Suppressor macrophage (primary cell): ENCODE measurements at regions not wholly inside any gene's neighbourhood (a gene's known extent, or its start where the extent isn't known, plus 50 kb on each side); places are given as distances from the start of the nearest gene placed in this dataset.

Source experiments
- DNase-seq, 4 experiments: peaks; one replicate each; pipeline ENCODE4 v3.0.0-alpha.2; 2020 to 2022

DNA sequence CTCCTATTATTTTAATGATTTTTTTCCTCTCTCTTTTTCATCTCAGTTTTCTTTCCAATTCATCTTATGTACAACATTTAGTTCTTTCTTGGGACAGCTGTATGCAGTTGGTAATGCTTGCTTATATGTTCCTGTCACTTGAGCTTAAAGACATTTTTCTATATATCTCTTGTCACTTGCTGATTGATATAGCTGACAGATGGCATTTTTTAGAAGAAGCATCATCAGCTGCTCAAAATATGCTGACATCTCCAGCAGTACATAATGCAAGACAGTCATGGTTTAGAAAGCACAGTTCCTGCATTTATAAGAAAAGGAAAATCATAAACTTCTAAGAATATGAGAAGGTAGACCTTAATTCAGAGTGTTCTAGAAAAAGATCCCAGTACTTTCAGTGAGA lies 56.5 kb downstream of the DCAF8L1 start:
- DNase-seq = peak in 1 of 4 experiments; percentile 6

DNA sequence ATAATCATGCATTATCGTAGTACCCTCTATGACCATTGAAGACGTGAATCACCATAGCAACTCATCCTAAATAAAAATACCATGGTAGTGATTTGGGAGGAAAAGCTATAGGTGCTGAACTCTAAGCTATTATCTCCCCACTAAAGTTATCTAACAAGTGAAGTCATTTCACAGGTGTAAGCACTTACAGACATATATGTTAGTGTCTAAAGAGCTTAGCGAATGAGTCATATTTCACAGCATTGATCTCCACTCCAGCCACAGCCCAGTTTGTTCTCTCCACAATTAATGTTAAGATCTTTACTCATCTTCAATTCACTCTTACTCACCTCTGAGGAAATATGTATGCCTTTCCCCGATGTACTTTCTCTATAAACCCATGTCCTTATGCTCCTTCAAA lies 57.0 kb downstream of the DCAF8L1 start:
- no peak for DNase-seq

DNA sequence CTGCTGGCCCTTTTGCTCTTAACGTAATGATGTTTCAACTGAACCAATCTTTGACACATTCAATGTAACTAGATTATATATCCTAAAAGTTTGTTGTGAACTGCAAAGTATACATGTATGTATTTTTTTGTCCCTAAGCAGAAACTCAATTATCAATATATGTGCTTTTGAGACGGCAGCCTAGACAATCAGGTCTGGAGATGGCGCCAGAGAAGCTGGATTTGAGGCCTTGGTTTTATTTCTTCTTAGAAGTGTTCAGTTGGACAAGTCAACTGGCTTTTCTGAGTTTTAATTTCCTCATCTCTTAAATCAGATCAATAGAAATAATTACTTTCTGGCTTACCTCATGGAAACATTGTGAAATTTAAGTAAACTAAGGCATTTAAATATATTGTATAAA lies 62.5 kb downstream of the DCAF8L1 start:
- peak; percentile 5 to 42 (median 20) for DNase-seq

DNA sequence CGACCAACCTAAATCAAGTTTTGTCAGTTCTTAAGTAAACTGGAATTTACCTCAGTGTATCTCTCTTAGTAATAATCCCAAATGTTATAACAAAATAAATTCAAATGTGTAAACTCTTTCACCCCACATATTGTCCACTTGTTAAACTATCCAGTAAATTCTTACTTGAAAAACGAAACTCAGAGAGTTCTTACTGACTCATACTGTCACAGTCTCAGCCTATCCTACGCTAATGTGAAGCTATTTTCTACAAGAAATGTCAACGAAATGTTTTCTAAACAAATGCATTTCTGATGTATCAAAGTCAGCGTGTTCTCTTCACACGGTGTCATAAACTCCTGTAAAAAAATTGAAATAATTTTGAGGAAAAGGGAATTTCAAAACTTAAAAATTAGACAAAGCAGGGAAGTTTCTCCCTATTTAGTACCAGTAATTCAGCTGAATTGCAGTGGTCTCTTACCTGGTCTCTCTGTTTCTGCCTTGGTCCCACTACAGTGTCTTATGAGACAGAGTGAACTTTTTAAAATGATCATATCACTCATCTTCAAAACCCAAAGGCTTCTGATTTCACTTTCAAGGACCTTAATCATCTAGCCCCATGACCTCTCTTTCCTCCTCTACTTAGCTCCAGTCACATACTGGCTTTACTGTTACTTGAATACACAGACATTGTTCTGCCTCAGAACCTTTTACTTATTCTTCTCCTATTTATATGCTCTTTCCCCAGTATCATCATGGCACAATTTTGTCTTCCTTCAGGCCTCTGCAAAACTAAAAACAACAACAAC lies 63.3 kb downstream of the DCAF8L1 start:
- no peak for DNase-seq

DNA sequence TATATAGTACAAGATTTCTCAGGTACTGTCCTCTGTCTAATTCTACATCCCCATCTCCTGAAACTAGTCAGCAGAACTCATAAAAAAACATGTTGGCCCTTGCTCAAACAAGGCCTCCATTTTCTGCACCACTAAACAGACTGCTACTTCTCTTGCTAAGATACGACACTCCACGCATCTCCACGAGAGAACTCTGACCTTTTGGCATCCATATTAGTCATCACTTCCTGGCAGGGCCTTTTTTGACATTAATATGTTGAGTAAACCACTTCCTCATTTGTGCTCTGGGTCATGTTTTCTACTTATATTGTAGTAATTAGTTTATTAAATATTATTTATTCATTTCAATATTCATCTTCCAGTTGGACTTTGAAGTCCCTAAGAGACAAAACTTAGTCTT lies 65.6 kb downstream of the DCAF8L1 start:
- peak; percentile 38 to 80 (median 62) for DNase-seq

DNA sequence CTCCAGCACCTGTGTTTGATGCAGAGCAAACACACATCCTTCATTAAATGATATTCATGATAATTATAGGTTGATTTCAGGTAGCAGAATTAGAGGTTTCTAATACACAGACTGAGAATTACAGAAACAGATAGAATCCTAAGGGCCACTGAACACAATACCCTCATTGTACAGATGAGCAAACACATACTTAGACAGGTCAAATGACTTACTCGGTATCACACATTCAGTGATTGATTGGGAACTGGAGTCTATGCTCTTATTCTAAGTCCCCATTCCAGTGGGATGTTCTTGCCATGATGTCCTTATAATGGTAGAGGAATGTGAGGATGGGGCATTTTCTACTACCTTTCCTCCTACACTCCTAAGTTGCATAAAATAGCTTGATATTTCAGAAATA lies 70.8 kb downstream of the DCAF8L1 start:
- DNase-seq = no peak

DNA sequence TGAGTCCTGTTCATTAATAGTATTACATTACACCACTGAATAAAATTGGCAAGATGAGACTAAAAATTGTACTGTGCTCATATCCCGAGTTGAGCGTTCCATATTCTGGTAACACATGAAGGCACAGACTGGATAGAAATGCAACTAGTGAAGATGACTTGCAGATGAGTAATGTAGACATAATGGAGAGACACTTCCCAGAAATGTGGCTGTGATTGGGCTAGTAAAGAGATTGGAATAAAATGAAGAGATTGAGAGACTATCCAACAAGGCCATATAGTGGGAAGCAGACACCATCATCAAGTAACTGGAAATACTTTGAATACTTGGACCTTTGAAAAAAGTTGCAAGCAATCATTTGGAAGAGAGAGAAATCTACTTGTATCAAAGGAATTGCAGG lies 77.3 kb downstream of the DCAF8L1 start:
- no peak for DNase-seq

DNA sequence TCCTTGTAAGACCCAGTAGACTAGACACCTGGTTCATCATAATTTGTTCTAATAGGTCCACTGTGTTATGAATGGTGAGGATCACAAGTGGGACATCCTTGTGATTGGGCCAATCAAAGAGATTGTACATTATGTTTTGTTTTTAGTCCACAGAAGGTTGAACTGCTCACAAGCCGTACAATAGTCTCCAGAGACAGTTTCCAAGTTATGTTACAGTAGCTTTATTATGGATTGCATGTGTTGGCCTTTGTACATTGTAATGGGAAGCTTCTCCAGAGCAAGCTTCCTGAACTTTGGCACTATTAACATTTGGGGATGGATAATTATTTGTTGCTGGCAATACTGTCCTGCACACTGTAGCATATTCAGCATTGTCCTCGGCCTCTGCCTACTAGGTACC lies 86.1 kb downstream of the MAGEB10 start:
- DNase-seq = no peak

DNA sequence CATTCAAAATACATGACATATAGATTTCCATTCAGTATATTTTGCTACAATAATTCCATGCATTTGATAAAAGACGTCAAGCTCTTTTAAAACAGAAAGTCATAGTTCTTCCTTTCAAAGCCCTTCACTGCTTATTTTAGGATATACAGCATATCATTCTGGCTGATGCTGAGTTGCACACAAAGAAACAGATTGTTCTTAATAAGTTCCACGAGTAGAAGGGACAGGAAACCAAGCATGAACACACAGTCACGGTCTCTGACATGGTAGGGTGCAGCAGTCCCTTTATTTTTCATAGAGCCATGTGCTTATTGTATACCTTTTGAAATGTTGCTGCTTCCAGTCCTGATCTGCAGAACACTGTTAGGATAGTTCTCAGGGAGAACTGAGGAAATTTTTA lies 85.4 kb downstream of the MAGEB10 start:
- no peak for DNase-seq

DNA sequence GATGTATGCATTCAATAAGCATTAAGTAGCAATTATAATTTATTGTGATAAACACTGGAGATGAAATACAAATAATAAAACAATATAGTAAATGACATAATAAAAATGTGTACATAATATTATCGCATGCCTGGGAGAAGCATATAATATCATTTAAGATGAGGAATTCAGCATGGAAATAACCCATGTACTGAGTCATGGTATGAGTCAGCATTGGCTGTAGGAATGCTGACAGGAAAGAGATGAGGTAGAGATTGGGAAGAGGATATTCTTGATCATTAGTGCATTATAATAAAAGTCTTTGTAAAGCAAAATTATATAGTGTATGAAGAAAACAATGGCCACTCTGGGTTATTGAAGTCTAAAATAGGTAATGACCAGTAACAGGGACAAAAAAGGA lies 82.8 kb downstream of the MAGEB10 start:
- DNase-seq = no peak

DNA sequence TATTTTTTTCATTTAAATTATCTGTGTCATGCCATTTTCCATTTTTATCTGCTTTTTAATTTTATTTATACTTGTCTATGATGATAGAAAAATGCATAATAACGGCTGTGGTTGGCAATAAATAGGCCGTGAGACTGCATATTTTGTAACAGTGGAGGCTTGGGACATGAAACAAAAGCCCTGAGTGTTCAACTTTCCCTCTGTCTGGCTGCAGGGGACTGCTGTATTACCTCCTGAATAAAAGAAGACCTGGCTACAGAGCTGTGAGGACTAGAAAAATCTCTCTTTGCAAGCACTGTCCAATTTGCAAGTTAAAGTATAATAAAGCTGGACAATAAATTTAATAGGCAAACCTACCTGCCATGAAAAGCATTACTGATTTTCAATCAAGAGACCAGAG lies 82.1 kb downstream of the MAGEB10 start:
- DNase-seq = no peak

DNA sequence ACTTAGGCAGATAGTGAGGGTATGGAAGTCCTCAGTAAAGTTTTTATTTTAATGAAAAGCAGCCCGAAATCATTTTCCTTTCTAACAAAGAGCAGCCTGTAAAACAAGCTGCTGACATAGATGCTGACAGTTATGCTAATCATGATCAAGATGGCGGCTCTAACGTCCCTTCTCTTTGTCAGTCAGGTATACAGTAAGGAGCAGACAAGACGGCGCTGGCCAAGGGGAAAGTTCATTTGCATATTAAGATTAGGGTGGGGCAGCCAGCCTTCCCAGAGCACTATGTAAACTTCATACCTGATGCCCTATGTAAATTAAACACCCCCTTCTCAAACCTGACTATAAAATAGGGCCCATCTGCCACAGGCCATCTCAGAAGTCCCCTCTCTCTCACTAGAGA lies 76.9 kb downstream of the MAGEB10 start:
- DNase-seq = no peak

DNA sequence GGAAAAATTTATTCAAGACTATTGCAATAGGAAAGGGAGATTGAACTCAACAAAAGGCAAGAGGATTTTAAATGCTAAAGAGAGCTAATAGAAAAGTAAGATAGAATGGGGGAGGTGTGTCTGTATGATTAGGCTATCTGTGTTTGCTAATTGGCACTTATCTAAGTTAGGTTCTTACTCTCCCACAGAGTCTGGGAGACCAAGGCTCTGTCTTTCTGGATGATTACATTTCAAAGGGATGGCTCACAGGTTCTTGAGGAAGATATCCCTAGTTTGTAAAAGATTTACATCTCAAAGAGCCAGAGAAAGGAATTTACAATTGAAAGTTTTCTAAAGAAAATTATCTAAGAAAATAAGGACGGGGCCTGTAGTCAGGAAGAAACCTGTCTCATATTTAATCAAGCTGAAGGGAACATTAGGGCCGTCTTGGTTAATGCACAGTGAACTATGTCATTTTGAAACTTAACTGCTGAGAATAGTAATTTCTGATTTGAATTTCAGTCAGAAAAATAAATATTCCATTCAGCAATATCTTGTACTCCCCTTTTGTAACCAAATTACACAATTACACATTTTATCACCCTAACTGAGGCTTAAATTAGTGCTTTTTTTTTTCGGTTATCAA lies 75.8 kb downstream of the MAGEB10 start:
- DNase-seq = no peak

DNA sequence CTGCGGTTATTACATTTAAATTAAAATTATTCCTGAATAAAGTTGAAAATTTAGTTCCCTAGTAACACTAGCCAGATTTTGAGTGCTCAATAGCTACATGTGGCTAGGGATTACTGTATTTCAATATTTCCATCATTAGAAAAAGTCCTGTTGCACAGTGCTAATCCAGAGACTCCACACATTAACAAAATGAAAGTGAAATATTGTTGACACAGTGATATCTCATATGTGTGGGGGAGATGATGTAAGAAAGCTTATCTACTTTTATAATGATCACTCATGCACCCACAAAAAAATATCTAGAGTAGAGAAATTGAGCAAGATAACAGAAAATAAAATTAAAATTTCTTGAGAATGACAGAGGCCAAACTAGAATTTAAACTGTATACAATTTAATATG lies 74.9 kb downstream of the MAGEB10 start:
- no peak for DNase-seq

DNA sequence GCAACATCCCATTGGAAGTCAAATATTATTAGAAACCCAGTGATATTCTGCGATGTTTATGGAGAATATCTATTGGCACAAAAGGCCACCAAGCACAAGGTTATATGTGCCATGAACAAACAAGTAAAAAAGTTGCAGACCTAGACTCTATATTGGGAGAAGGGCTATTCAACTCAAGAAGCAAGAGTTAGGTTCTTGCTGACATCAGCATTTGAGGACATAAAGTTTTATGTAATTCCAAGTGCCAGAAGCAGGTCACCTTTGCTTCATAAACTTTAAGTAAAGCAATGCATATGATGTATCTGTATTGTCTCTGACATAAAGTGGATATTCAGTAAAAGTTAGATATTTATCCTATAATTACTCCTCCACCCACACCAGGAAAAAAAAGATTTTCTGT lies 71.1 kb downstream of the MAGEB10 start:
- DNase-seq = no peak
